PC-9 (cell line): ENCODE measurements at regions not wholly inside any gene's neighbourhood (a gene's known extent, or its start where the extent isn't known, plus 50 kb on each side); places are given as distances from the start of the nearest gene placed in this dataset.

Source experiments
- EZH2 ChIP-seq: fragments of 200-600 bp; sonication (generic); IDR thresholded peaks from 2 replicates; pipeline ENCODE4 v1.8.0; 2017; ENCODE audit warnings: antibody characterized with exemption, low read depth
- TF ChIP-seq, protein P1 (sequence below): fragments of 200-600 bp; sonication (generic); conservative IDR thresholded peaks from 2 replicates; pipeline ENCODE4 v1.6.1; 2017; ENCODE audit warnings: mixed run types, antibody characterized with exemption, mild to moderate bottlenecking, moderate library complexity

DNA sequence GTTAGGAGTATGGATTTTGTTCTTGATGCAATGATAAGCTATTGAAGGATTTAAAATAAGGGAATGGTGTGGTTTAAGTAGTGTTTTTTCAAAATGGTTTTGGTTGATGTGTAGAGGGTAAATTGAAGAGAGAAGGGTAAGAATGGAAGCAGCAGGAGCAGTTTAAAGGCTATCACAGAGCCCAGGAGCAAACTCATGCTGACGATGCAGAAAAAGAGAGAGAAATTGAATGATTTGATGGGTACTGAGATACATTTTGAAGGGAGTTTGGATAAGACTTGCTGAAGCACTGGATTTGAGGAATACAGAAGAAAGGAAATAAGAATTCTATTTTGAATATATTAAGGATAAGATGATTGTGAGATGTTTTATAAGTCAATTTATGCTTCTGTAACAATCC, 300.8 kb upstream of the LYPLAL1 start:
- TF ChIP-seq, protein P1, sequence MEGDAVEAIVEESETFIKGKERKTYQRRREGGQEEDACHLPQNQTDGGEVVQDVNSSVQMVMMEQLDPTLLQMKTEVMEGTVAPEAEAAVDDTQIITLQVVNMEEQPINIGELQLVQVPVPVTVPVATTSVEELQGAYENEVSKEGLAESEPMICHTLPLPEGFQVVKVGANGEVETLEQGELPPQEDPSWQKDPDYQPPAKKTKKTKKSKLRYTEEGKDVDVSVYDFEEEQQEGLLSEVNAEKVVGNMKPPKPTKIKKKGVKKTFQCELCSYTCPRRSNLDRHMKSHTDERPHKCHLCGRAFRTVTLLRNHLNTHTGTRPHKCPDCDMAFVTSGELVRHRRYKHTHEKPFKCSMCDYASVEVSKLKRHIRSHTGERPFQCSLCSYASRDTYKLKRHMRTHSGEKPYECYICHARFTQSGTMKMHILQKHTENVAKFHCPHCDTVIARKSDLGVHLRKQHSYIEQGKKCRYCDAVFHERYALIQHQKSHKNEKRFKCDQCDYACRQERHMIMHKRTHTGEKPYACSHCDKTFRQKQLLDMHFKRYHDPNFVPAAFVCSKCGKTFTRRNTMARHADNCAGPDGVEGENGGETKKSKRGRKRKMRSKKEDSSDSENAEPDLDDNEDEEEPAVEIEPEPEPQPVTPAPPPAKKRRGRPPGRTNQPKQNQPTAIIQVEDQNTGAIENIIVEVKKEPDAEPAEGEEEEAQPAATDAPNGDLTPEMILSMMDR: no peak
- TF ChIP-seq EZH2: no peak
